NCI-H446 (cell line): ENCODE measurements at regions not wholly inside any gene's neighbourhood (a gene's known extent, or its start where the extent isn't known, plus 50 kb on each side); places are given as distances from the start of the nearest gene placed in this dataset.

Source experiments
- DNase-seq, 2 experiments: peaks; one replicate each; lab custom pipeline; 2025; lab: John Stamatoyannopoulos, UW

GRCh38 chr7:97466999-97467740 is 264.7 kb upstream of the TAC1 start:
- DNase-seq = no peak

- no peak for DNase-seq
Measured at GRCh38 chr7:97468493-97468892, 263.4 kb upstream of the TAC1 start.

- DNase-seq = no peak
Measured at GRCh38 chr7:97470726-97471125, 261.2 kb upstream of the TAC1 start.

GRCh38 chr7:97471491-97471890 is 260.4 kb upstream of the TAC1 start:
- no peak for DNase-seq

- no peak for DNase-seq
Measured at GRCh38 chr7:97479740-97480290, 252.1 kb upstream of the TAC1 start.

GRCh38 chr7:97480772-97481390 is 251.0 kb upstream of the TAC1 start:
- no peak for DNase-seq

GRCh38 chr7:97495487-97495886 is 236.4 kb upstream of the TAC1 start:
- DNase-seq = no peak

- DNase-seq = peak in 1 of 2 experiments; percentile 4
Measured at GRCh38 chr7:97499204-97499603, 232.7 kb upstream of the TAC1 start.

- no peak for DNase-seq
Measured at GRCh38 chr7:97503367-97504094, 228.4 kb upstream of the TAC1 start.

GRCh38 chr7:97506728-97507127 is 225.2 kb upstream of the TAC1 start:
- no peak for DNase-seq

GRCh38 chr7:97512441-97513207 is 219.3 kb upstream of the TAC1 start:
- DNase-seq = no peak

GRCh38 chr7:97513326-97513725 is 218.6 kb upstream of the TAC1 start:
- no peak for DNase-seq

- no peak for DNase-seq
Measured at GRCh38 chr7:97541188-97541587, 190.7 kb upstream of the TAC1 start.

GRCh38 chr7:97555857-97556421 is 175.9 kb upstream of the TAC1 start:
- DNase-seq = peak; percentile 19 to 34

GRCh38 chr7:97565665-97566064 is 166.2 kb upstream of the TAC1 start:
- no peak for DNase-seq

- no peak for DNase-seq
Measured at GRCh38 chr7:97573065-97573464, 158.8 kb upstream of the TAC1 start.

- no peak for DNase-seq
Measured at GRCh38 chr7:97576043-97576442, 155.8 kb upstream of the TAC1 start.

- no peak for DNase-seq
Measured at GRCh38 chr7:97578225-97578624, 153.7 kb upstream of the TAC1 start.

GRCh38 chr7:97580205-97580604 is 151.7 kb upstream of the TAC1 start:
- no peak for DNase-seq

- no peak for DNase-seq
Measured at GRCh38 chr7:97595439-97595838, 136.4 kb upstream of the TAC1 start.

GRCh38 chr7:97601931-97602457 is 129.9 kb upstream of the TAC1 start:
- no peak for DNase-seq
